Peyer's patch (tissue), 4 donors: ENCODE measurements at regions not wholly inside any gene's neighbourhood (a gene's known extent, or its start where the extent isn't known, plus 50 kb on each side); places are given as distances from the start of the nearest gene placed in this dataset.

Experiments used
- POLR2A ChIP-seq, 2 donors: fragments of 450-650 bp; IDR thresholded peaks; one replicate each; pipeline ENCODE4 v1.5.1; 2017; ENCODE audit warnings: antibody characterized with exemption in 2 of 2, mild to moderate bottlenecking in 2 of 2, moderate library complexity in 2 of 2
- TF ChIP-seq, protein P1 (sequence below), 6 experiments: fragments of 450-650 bp in 4 of 6; fragments of 200-600 bp in 2 of 6; sonication (generic) in 1 of 6; IDR thresholded peaks; one replicate each; pipeline ENCODE4 v1.5.1; 2017 to 2019; ENCODE audit warnings: antibody characterized with exemption in 6 of 6, mild to moderate bottlenecking in 3 of 6, moderate library complexity in 1 of 6

DNA sequence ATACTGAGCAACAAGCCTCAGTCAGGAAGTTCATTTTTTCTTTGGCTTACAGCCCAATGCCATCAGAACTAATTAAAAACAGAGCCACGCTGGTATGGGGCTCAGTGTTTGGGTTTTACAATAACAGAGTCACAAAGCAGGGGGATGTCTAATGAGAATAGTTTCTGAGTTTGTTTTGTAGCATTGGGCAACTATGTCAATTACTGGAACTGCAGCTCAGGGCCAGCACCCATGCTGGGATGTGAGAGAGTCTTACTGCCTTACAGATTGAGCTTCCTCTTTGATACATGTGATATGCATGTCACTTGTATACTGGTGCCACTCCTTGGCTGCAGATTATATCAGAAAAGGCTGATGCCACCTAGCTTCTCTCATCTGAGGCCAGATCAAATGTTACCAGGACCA, 117.6 kb downstream of the TFAP2B start:
- TF ChIP-seq, protein P1, sequence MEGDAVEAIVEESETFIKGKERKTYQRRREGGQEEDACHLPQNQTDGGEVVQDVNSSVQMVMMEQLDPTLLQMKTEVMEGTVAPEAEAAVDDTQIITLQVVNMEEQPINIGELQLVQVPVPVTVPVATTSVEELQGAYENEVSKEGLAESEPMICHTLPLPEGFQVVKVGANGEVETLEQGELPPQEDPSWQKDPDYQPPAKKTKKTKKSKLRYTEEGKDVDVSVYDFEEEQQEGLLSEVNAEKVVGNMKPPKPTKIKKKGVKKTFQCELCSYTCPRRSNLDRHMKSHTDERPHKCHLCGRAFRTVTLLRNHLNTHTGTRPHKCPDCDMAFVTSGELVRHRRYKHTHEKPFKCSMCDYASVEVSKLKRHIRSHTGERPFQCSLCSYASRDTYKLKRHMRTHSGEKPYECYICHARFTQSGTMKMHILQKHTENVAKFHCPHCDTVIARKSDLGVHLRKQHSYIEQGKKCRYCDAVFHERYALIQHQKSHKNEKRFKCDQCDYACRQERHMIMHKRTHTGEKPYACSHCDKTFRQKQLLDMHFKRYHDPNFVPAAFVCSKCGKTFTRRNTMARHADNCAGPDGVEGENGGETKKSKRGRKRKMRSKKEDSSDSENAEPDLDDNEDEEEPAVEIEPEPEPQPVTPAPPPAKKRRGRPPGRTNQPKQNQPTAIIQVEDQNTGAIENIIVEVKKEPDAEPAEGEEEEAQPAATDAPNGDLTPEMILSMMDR (IDR thresholded peaks at IDR 0.05), result no peak
- no peak for TF ChIP-seq POLR2A (IDR thresholded peaks at IDR 0.05)
